ENCODE measurements at regions not wholly inside any gene's neighbourhood (a gene's known extent, or its start where the extent isn't known, plus 50 kb on each side); places are given as distances from the start of the nearest gene placed in this dataset.

GRCh38 chr12:31821484-31821883 is 92.7 kb upstream of the AMN1 start:
- FAIRE-seq (no peak), ATAC-seq (no peak), DNase-seq (ENCODE audit: extremely low read depth in 1 of 4, low spot score in 3 of 4) (no peak)
- TF ChIP-seq AFF4 (CRISPR knock-in tag; IDR thresholded peaks at IDR 0.05) (no peak), BRF1 (IDR thresholded peaks at IDR 0.05; ENCODE audit: borderline replicate concordance, extremely low read depth, insufficient read length) (no peak), HINFP (tag; conservative IDR thresholded peaks at IDR 0.05; ENCODE audit: low read depth) (no peak), ATF7 (IDR thresholded peaks at IDR 0.05) (no peak), ZNF354B (CRISPR knock-in tag; IDR thresholded peaks at IDR 0.05) (no peak), NFXL1 (CRISPR knock-in tag; IDR thresholded peaks at IDR 0.05) (no peak), PRMT5 (CRISPR knock-in tag; IDR thresholded peaks at IDR 0.05) (no peak), ZNF717 (CRISPR knock-in tag; IDR thresholded peaks at IDR 0.05) (no peak)
- H3K9me3 ChIP-seq (replicated peaks; ENCODE audit: control insufficient read depth, insufficient read depth, low read depth, low read length): peaks cover 3% of the 10 kb centered on the region
- in situ Hi-C loops (cut with MboI): no loop called here
- intact Hi-C loops (cut with micrococcal nuclease): no loop called here
- no peaks in the 10 kb centered on the region for H3K36me3 ChIP-seq (ENCODE audit: control insufficient read depth, insufficient read depth, low read length)
- H3K27me3 ChIP-seq (ENCODE audit: control insufficient read depth in 2 of 2, insufficient read depth in 2 of 2, low read length in 2 of 2): no peaks in the 10 kb centered on the region
- H3K9ac ChIP-seq (ENCODE audit: insufficient read depth in 1 of 2, low read depth in 2 of 2, low read length in 2 of 2): no peak overlapping the region
- no peaks in the 10 kb centered on the region; a peak in 1 of 5 replicates for H3K4me1 ChIP-seq (replicated peaks in 1 of 2; ENCODE audit: control insufficient read depth in 2 of 2, insufficient read depth in 2 of 2, low read length in 2 of 2)
- H3K79me2 ChIP-seq (ENCODE audit: control insufficient read depth, insufficient read depth, low read length): no peaks in the 10 kb centered on the region
- ChIA-PET CTCF (ENCODE audit: low intra/inter-chr PET ratio) (no interaction called here), POLR2A (no interaction called here)
- no peak overlapping the region for H2AFZ ChIP-seq (ENCODE audit: low read depth, low read length)
- H3K9me1 ChIP-seq (ENCODE audit: control insufficient read depth, insufficient read depth, low read length): no peaks in the 10 kb centered on the region
- WGBS (ENCODE audit: insufficient coverage, low coverage, missing lambda C conversion rate): 74% methylated on average over 3 of the region's 3 CpGs
- no peaks in the 10 kb centered on the region for H4K20me1 ChIP-seq (replicated peaks; ENCODE audit: control insufficient read depth, insufficient read depth, low read length)
- H3K27ac ChIP-seq (ENCODE audit: extremely low read depth, low read depth, low read length): no peak overlapping the region
- H3K4me3 ChIP-seq: no peak overlapping the region
- BruUV-seq (replicated peaks): no TSS peak
- H3K4me2 ChIP-seq (ENCODE audit: insufficient read depth, low read length): no peak overlapping the region

Data from K562 (cell line).